HUDEP-2 (cell line): ENCODE measurements at regions not wholly inside any gene's neighbourhood (a gene's known extent, or its start where the extent isn't known, plus 50 kb on each side); places are given as distances from the start of the nearest gene placed in this dataset.

Experiments
- DNase-seq, 76 experiments: peaks; one replicate each; lab custom pipeline; 2025; ENCODE audit not compliant: unreplicated experiment in 76 of 76; lab: John Stamatoyannopoulos, UW

- DNase-seq, result peak in 21 of 76 experiments; percentile 1 to 40 (median 15)
Measured at GRCh38 chr10:75294866-75295701, 59.3 kb upstream of the COMTD1 start.

- no peak for DNase-seq
Measured at GRCh38 chr10:75294518-75294865, 58.7 kb upstream of the COMTD1 start.

- DNase-seq, result no peak
Measured at GRCh38 chr10:75294031-75294437, 58.3 kb upstream of the COMTD1 start.

- DNase-seq, result no peak
Measured at GRCh38 chr10:75293446-75293820, 57.7 kb upstream of the COMTD1 start.

- DNase-seq, result no peak
Measured at GRCh38 chr10:75292794-75293445, 57.2 kb upstream of the COMTD1 start.

GRCh38 chr10:75291805-75292204 is 56.0 kb upstream of the COMTD1 start:
- no peak for DNase-seq

GRCh38 chr10:75288140-75288711 is 52.5 kb upstream of the COMTD1 start:
- no peak for DNase-seq

GRCh38 chr10:75287697-75288096 is 51.9 kb upstream of the COMTD1 start:
- DNase-seq, result no peak

GRCh38 chr10:75286901-75287300 is 51.1 kb upstream of the COMTD1 start:
- DNase-seq, result no peak
